GM12874 (cell line): ENCODE measurements at regions not wholly inside any gene's neighbourhood (a gene's known extent, or its start where the extent isn't known, plus 50 kb on each side); places are given as distances from the start of the nearest gene placed in this dataset.

Experiments used
- TF ChIP-seq, protein P1 (sequence below): IDR thresholded peaks from 2 replicates; pipeline ENCODE4 v1.5.1; 2011; ENCODE audit warnings: low read depth, mild to moderate bottlenecking, control low read depth, low read length, moderate library complexity; ENCODE audit not compliant: insufficient read depth

DNA sequence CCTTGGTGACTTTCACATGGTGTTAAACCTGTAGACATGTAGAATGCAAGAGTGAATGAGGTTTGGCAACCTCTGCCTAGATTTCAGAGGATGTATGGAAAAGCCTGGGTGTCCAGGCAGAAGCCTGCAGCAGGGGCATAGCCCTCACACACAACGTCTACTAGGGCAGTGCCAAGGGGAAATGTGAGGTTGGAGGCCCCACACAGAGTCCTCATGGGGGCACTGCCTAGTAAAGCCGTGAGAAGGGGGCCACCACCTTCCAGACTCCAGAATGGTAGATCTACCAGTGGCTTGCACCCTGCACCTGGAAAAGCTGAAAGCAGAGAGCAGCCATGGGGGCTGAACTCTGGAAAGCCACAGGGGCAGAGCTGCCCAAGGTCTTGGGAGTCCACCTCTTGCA lies 241.2 kb downstream of the KLF13 start:
- TF ChIP-seq, protein P1, sequence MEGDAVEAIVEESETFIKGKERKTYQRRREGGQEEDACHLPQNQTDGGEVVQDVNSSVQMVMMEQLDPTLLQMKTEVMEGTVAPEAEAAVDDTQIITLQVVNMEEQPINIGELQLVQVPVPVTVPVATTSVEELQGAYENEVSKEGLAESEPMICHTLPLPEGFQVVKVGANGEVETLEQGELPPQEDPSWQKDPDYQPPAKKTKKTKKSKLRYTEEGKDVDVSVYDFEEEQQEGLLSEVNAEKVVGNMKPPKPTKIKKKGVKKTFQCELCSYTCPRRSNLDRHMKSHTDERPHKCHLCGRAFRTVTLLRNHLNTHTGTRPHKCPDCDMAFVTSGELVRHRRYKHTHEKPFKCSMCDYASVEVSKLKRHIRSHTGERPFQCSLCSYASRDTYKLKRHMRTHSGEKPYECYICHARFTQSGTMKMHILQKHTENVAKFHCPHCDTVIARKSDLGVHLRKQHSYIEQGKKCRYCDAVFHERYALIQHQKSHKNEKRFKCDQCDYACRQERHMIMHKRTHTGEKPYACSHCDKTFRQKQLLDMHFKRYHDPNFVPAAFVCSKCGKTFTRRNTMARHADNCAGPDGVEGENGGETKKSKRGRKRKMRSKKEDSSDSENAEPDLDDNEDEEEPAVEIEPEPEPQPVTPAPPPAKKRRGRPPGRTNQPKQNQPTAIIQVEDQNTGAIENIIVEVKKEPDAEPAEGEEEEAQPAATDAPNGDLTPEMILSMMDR: no peak

DNA sequence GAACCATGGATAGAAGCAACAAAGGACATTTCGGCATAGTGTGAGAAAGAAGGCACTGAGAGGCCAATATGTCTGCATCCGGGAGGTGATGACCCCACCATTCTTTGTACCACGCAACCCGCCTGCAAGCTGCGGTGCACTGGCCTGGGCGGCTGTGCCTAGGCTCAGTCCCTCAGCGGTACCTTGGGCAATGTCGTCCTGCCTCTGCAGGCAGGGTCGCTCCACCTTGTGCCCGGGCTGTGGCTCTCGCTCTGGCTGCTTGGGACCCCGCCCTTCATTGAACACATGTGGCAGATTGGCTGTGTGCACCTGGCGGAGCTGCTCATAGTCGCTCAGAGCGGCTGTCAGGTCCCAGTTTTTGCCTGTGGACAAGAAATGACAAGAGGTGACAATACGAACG lies 243.2 kb downstream of the KLF13 start:
- TF ChIP-seq, protein P1: no peak

DNA sequence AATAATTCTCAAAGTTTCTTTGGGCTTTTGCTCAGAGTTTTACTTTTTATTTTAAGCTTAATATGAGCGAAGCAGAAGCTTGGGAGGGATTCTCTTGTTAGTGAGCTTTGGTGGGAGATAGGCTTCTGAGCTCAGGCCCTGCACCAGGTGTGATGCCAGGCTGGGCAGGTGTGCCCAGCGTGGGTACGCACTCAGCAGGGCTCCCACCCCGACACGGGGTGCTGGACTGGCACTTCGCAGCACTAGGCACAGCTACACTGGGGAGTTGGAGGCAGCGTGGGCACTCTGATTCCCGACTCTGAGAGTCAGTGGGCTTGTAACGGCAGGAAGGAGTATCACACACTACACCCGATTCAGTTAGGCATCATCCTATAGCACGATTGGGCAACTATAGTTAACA lies 244.0 kb downstream of the KLF13 start:
- TF ChIP-seq, protein P1: no peak

DNA sequence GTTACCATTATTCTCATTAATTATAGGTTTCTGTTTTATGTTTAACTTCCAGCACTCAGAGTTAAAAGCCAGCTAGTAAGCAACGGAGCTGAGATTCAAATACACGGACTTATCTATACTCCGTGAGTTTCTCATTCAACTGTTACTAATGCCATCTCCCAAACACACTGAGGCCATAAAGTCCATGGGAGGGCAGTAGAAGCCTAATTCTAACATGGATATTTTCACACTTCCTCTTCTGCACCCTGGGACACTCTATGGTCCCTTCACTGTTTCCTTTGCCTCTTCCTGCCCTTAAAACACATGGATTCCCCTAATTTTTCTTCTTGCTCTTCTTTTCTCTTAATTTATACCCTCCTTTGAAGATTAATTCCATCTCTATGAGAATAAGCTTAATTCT lies 245.0 kb downstream of the KLF13 start:
- TF ChIP-seq, protein P1: no peak

DNA sequence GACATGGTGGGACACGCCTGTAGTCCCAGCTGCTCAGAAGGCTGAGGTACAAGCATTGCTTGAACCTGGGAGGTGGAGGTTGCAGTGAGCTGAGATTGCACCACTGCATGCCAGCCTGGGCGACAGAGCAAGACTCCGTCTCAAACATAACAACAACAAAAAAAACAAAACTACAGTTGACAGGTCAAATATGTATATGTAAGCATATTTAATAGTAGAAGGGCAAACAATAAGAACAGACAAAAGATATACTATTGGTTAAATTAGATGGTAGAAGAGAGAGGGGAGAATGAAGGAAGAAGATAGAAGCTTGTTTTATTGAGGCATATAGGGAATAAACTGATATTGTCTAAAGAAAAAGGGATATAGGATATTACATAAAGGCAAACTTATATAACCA lies 247.1 kb downstream of the KLF13 start:
- TF ChIP-seq, protein P1: no peak

DNA sequence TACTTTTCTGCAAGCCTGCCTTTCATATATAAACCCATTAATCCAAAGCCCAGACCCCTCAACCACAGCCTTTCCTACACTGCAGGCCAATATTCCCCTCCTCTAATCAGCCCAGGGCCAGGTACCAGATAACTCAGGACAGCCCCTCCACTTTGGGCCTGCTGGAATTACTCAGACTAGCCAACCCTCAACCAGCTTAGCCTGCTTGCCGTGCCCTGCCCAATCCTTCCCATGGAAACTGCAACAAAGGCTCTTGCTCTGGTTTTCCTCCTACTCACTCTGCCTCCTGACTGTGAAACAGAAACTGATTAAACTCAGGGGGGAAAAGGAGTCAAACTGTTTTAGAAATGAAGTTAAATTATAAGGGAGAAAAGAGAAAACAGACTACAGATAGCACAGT lies 248.1 kb downstream of the KLF13 start:
- TF ChIP-seq, protein P1: no peak

DNA sequence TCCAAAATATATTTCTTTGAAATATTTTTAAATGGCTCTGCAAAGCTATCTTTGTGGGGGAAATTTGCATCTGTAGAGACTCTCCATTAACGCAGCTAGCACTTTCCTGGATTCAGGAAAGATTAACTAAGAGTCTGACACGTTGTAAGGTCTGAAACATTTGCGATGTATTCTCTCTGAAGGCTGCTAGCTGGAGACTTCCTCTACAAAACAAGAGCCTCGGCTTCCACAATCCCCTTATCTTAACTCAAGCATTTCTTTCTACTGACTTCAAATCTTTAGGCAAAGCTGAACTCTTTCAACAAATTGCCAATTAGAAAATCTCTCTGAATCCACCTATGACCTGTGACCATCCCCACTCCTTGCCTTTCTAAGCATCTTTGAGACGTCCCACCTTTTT lies 250.5 kb downstream of the KLF13 start:
- TF ChIP-seq, protein P1: no peak

DNA sequence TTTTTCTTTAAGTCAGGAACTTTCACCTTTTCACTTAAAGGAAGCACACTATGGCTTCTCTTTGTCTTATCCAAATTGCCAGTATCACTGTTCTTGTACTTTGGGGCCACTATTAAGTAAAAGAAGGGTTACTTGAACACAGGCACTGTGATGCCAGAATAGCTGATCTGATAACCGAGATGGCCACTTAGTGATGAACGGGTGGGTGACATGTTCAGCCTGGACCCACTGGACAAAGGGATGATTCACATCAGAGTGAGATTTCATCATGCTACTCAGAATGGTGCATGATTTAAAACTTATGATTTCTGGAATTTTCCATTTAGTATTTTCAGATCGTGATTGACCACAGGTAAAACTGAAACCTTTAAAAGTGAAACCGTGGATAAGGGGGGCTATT lies 252.6 kb downstream of the KLF13 start:
- TF ChIP-seq, protein P1: no peak
